GM21515 (cell line): ENCODE measurements at regions not wholly inside any gene's neighbourhood (a gene's known extent, or its start where the extent isn't known, plus 50 kb on each side); places are given as distances from the start of the nearest gene placed in this dataset.

Experiments
- ATAC-seq: cut with Tn5 transposase; IDR thresholded peaks from one replicate; pipeline ENCODE4 v1.9.1; 2021; ENCODE audit not compliant: unreplicated experiment

- peak; percentile 91 for ATAC-seq
These were observed 162.2 kb downstream of the SREK1 start for GRCh38 chr5:66306105-66306843.

GRCh38 chr5:66306844-66307315 is 162.8 kb downstream of the SREK1 start:
- no peak for ATAC-seq

GRCh38 chr5:66307647-66308241 is 163.6 kb downstream of the SREK1 start:
- ATAC-seq: peak; percentile 73

- no peak for ATAC-seq
These were observed 168.2 kb downstream of the SREK1 start for GRCh38 chr5:66312266-66312665.

- ATAC-seq: no peak
These were observed 171.7 kb downstream of the SREK1 start for GRCh38 chr5:66315784-66316183.

GRCh38 chr5:66322786-66323528 is 178.9 kb downstream of the SREK1 start:
- no peak for ATAC-seq

- no peak for ATAC-seq
These were observed 179.4 kb downstream of the SREK1 start for GRCh38 chr5:66323529-66323895.

- ATAC-seq: no peak
These were observed 180.3 kb downstream of the SREK1 start for GRCh38 chr5:66324357-66324756.

GRCh38 chr5:66326276-66326675 is 182.2 kb downstream of the SREK1 start:
- no peak for ATAC-seq

- ATAC-seq: no peak
These were observed 182.9 kb downstream of the SREK1 start for GRCh38 chr5:66327008-66327407.

GRCh38 chr5:66329078-66329477 is 185.0 kb downstream of the SREK1 start:
- no peak for ATAC-seq

GRCh38 chr5:66333192-66333591 is 189.1 kb downstream of the SREK1 start:
- ATAC-seq: no peak

- no peak for ATAC-seq
These were observed 193.6 kb downstream of the SREK1 start for GRCh38 chr5:66337626-66338226.

GRCh38 chr5:66338828-66339227 is 194.7 kb downstream of the SREK1 start:
- ATAC-seq: no peak

- no peak for ATAC-seq
These were observed 195.8 kb downstream of the SREK1 start for GRCh38 chr5:66339896-66340295.

GRCh38 chr5:66340786-66341185 is 196.7 kb downstream of the SREK1 start:
- ATAC-seq: no peak

GRCh38 chr5:66342341-66342880 is 198.3 kb downstream of the SREK1 start:
- ATAC-seq: no peak

- ATAC-seq: no peak
These were observed 199.4 kb downstream of the SREK1 start for GRCh38 chr5:66343370-66344071.

- ATAC-seq: no peak
These were observed 200.4 kb downstream of the SREK1 start for GRCh38 chr5:66344544-66344943.

GRCh38 chr5:66345281-66345680 is 201.2 kb downstream of the SREK1 start:
- ATAC-seq: no peak

- no peak for ATAC-seq
These were observed 202.8 kb downstream of the SREK1 start for GRCh38 chr5:66346869-66347268.
